Upper lobe of right lung (tissue), 1 donor: ENCODE measurements at regions not wholly inside any gene's neighbourhood (a gene's known extent, or its start where the extent isn't known, plus 50 kb on each side); places are given as distances from the start of the nearest gene placed in this dataset.
"Not testable (repeated sequence)": the region's sequence is repeated elsewhere in the genome, so short reads cannot be mapped to it uniquely, and the experiment has no call there.

ENCODE experiments used
- ATAC-seq: fragments of 200-7000 bp; cut with Tn5 transposase; one replicate; pipeline ENCODE4 v1.9.1; 2020; ENCODE audit warnings: mild to moderate bottlenecking, moderate library complexity
- DNase-seq: peaks from one replicate; pipeline ENCODE4 v3.0.0-alpha.2; 2020
- H3K27ac ChIP-seq: fragments of 200-600 bp; one replicate; pipeline ENCODE4 v1.8.0; 2022
- H3K27me3 ChIP-seq: fragments of 200-600 bp; one replicate; pipeline ENCODE4 v1.8.0; 2022; ENCODE audit warnings: mild to moderate bottlenecking
- H3K36me3 ChIP-seq: fragments of 200-600 bp; one replicate; pipeline ENCODE4 v1.8.0; 2022
- H3K4me1 ChIP-seq: fragments of 200-600 bp; one replicate; pipeline ENCODE4 v1.8.0; 2022
- H3K4me3 ChIP-seq: fragments of 200-600 bp; one replicate; pipeline ENCODE4 v1.8.0; 2022; ENCODE audit warnings: mild to moderate bottlenecking
- H3K9me3 ChIP-seq: fragments of 200-600 bp; one replicate; pipeline ENCODE4 v1.8.0; 2022
- intact Hi-C: fragments of 100-400 bp; cut with DNase I; formaldehyde crosslinking; loops from one replicate; pipeline ENCODE4 v1.11.0; 2022
- TF ChIP-seq, protein P1 (sequence below): fragments of 200-600 bp; IDR thresholded peaks from one replicate; pipeline ENCODE4 v1.8.0; 2022; ENCODE audit warnings: antibody characterized with exemption
- donor health status: DM: no; HTN: yes; CAD: no; lungs with severe emphysema.

DNA sequence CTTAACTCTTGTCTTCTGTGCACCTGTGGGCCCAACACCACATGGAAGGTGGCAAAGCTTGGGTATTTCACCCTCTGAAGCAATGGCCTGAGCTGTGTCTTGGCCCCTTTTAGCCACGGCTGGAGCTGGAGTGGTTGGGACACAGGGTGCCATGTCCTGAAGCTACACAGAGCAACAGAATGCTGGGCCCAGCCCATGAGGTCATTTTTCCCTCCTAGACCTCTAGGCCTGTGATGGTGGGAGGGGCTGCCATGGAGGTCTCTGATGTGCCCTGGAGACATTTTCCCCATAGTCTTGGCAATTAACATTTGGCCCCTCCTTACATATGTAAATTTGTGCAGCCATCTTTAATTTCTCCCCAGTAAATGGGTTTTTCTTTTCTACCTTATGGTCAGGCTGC, 620.8 kb downstream of the RFPL4B start:
- Histone ChIP-seq H3K9me3 (no peaks in the 10 kb centered on the region), H3K27ac (no peak overlapping the region), H3K36me3 (no peaks in the 10 kb centered on the region), H3K4me1 (no peaks in the 10 kb centered on the region), H3K4me3 (no peak overlapping the region), H3K27me3 (no peaks in the 10 kb centered on the region)
- TF ChIP-seq, protein P1, sequence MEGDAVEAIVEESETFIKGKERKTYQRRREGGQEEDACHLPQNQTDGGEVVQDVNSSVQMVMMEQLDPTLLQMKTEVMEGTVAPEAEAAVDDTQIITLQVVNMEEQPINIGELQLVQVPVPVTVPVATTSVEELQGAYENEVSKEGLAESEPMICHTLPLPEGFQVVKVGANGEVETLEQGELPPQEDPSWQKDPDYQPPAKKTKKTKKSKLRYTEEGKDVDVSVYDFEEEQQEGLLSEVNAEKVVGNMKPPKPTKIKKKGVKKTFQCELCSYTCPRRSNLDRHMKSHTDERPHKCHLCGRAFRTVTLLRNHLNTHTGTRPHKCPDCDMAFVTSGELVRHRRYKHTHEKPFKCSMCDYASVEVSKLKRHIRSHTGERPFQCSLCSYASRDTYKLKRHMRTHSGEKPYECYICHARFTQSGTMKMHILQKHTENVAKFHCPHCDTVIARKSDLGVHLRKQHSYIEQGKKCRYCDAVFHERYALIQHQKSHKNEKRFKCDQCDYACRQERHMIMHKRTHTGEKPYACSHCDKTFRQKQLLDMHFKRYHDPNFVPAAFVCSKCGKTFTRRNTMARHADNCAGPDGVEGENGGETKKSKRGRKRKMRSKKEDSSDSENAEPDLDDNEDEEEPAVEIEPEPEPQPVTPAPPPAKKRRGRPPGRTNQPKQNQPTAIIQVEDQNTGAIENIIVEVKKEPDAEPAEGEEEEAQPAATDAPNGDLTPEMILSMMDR, result no peak
- DNase-seq, result no peak
- no peak for ATAC-seq
- intact Hi-C loops, result no loop called here

DNA sequence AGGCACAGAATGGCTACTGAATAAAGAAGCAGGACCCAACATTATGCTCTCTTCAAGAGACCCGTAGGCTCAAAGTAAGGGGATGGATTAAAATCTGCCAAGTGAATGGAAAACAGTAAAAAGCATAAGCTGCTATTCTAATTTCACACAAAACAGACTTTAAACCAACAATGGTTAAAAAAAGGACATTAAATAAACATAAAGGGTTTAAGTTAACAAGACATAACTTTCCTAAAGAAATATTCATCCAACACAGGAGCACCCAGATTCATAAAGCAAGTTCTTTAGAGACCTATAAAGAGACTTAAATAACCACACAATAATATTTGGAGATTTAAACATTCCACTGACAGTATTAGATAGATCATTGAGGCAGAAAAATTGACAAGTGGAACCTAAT, 624.5 kb downstream of the RFPL4B start:
- Histone ChIP-seq H3K4me3 (no peak overlapping the region), H3K27me3 (no peaks in the 10 kb centered on the region), H3K4me1 (no peaks in the 10 kb centered on the region), H3K36me3 (no peaks in the 10 kb centered on the region), H3K27ac (no peak overlapping the region), H3K9me3 (no peaks in the 10 kb centered on the region)
- TF ChIP-seq, protein P1, result no peak
- intact Hi-C loops, result no loop called here
- DNase-seq (no peak), ATAC-seq (no peak)

DNA sequence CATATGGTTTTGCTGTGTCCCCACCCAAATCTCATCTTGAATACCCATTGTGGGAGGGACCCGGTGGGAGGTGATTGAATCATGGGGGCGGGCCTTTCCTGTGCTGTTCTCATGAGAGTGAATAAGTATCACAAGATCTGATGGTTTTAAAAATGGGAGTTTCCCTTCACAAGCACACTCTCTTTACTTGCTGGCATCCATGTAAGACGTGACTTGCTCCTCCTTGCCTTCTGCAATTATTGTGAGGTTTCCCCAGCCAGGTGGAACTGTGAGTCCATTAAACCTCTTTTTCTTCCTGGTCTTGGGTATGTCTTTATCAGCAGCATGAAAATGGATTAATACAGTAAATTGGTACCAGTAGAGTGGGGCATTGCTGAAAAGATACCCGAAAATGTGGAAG, 627.8 kb downstream of the RFPL4B start:
- H3K4me1 ChIP-seq, H3K36me3 ChIP-seq, H3K4me3 ChIP-seq, H3K9me3 ChIP-seq, DNase-seq, H3K27ac ChIP-seq, H3K27me3 ChIP-seq, ATAC-seq, intact Hi-C loops: not testable (repeated sequence)

DNA sequence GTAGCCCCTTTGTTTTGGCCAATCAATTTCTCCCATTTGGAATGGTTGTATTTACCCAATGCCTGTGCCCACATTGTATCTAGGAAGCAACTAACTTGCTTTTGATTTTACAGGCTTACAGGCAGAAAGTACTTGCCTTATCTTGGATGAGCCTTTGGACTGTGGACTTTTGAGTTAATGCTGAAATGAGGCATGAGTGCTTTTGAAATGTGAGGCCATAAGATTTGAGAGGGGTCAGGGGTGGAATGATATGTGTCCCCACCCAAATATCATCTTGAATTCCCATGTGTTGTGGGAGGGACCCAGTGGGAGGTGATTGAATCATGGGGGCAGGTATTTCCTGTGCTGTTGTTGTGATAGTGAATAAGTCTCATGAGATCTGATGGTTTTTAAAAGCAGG, 629.4 kb downstream of the RFPL4B start:
- H3K4me1 ChIP-seq, H3K36me3 ChIP-seq, H3K9me3 ChIP-seq, ATAC-seq, H3K27ac ChIP-seq, DNase-seq, intact Hi-C loops, H3K27me3 ChIP-seq, H3K4me3 ChIP-seq: not testable (repeated sequence)

DNA sequence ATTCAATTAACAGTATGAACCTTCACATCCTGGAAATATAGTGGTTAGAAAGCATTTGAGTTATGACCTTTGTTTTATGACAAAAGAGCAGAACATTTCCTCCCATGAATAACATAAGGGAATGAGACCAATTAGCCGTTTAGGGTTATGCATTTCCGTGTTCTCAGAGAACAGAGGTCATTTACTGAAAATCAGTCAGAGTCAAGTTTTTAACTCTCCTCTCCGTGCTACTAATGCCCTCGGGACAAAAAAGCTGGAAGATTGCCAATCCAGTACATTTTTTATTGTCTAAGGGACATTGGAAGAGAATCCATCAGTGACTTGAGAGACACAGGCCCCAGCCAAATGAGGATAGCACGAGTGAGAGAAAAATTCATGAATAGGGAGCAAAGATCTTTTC, 632.7 kb downstream of the RFPL4B start:
- no peaks in the 10 kb centered on the region for H3K27me3 ChIP-seq
- no peaks in the 10 kb centered on the region for H3K9me3 ChIP-seq
- no peak for ATAC-seq
- H3K4me1 ChIP-seq, result no peaks in the 10 kb centered on the region
- no peak overlapping the region for H3K4me3 ChIP-seq
- DNase-seq, result no peak
- TF ChIP-seq, protein P1, result no peak
- H3K36me3 ChIP-seq, result no peaks in the 10 kb centered on the region
- H3K27ac ChIP-seq, result no peak overlapping the region
- intact Hi-C loops, result no loop called here

DNA sequence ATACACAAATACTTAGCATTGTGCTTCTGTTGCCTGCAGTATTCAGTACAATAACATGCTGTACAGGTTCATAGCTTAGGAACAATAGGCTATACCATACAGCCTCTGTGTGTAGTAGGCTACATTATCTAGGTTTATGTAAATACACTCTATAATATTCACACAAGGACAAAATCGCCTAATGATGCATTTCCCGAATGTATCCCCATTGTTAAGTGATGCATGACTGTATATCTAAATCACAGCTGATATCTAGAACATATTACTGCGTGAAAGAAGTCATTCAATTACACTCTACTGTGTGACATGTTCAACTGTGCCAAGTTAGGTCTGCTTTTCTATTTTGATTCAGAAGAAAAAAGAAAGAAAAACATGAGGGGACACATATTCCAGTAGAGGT, 633.5 kb downstream of the RFPL4B start:
- intact Hi-C loops, result no loop called here

More for the DNA sequence above, 633.5 kb downstream of the RFPL4B start:
- Histone ChIP-seq H3K27me3 (no peaks in the 10 kb centered on the region), H3K4me1 (no peaks in the 10 kb centered on the region), H3K36me3 (no peaks in the 10 kb centered on the region), H3K27ac (no peak overlapping the region), H3K9me3 (no peaks in the 10 kb centered on the region), H3K4me3 (no peak overlapping the region)
- TF ChIP-seq, protein P1, result no peak
- DNase-seq (no peak), ATAC-seq (no peak)
